Liver (tissue), 9 donors: ENCODE measurements at regions not wholly inside any gene's neighbourhood (a gene's known extent, or its start where the extent isn't known, plus 50 kb on each side); places are given as distances from the start of the nearest gene placed in this dataset. TPM values are rescaled to one million over a fixed set of nuclear protein-coding genes. Genes with fewer than 3 reads are reported as not detected.

Experiments used
- DNase-seq: peaks from one replicate; pipeline ENCODE4 v3.0.0-alpha.2; 2017; ENCODE audit warnings: low spot score
- H3K27ac ChIP-seq, 2 donors: one replicate each; pipeline ENCODE4 v1.7.0; 2013; ENCODE audit warnings: inconsistent platforms in 2 of 2, low read length in 2 of 2, control low read depth in 1 of 2, low read depth in 1 of 2, mild to moderate bottlenecking in 1 of 2
- H3K27me3 ChIP-seq, 4 donors: one replicate each; pipeline versions ENCODE4 v1.6.1 to v1.7.0; 2013; ENCODE audit warnings: low read length in 3 of 4, inconsistent platforms in 1 of 4, mild to moderate bottlenecking in 1 of 4, moderate library complexity in 1 of 4; ENCODE audit not compliant: control insufficient read depth in 4 of 4, insufficient read depth in 4 of 4
- H3K36me3 ChIP-seq, 4 donors: one replicate each; pipeline versions ENCODE4 v1.6.1 to v1.7.0; 2013; ENCODE audit warnings: low read length in 3 of 4, mild to moderate bottlenecking in 3 of 4, low read depth in 1 of 4, moderate library complexity in 1 of 4; ENCODE audit not compliant: control insufficient read depth in 4 of 4, insufficient read depth in 3 of 4
- H3K4me1 ChIP-seq, 4 donors: one replicate each; pipeline versions ENCODE4 v1.6.1 to v1.7.0; 2013; ENCODE audit warnings: low read length in 3 of 4, mild to moderate bottlenecking in 3 of 4, moderate library complexity in 1 of 4; ENCODE audit not compliant: control insufficient read depth in 4 of 4, insufficient read depth in 4 of 4
- H3K4me3 ChIP-seq, 3 donors: one replicate each; pipeline versions ENCODE4 v1.6.1 to v1.7.0; 2013; ENCODE audit warnings: low read length in 3 of 3, control low read depth in 1 of 3, low read depth in 1 of 3, mild to moderate bottlenecking in 1 of 3
- H3K9ac ChIP-seq, 2 donors: one replicate each; pipeline ENCODE4 v1.7.0; 2013; ENCODE audit warnings: low read length in 2 of 2, mild to moderate bottlenecking in 2 of 2, moderate library complexity in 2 of 2, control low read depth in 1 of 2, low read depth in 1 of 2
- H3K9me3 ChIP-seq, 4 donors: one replicate each; pipeline versions ENCODE4 v1.6.1 to v1.7.0; 2013; ENCODE audit warnings: low read length in 3 of 4; ENCODE audit not compliant: control insufficient read depth in 4 of 4
- CTCF ChIP-seq: fragments of 150-350 bp; IDR thresholded peaks from 2 replicates; pipeline ENCODE4 v1.5.1; 2017; ENCODE audit warnings: improper control_type of control experiment, low read depth, low read length; ENCODE audit not compliant: missing input control
- FOXA1 ChIP-seq: IDR thresholded peaks from 2 replicates; pipeline ENCODE4 v1.6.1; 2016; ENCODE audit warnings: antibody characterized with exemption
- FOXA2 ChIP-seq: IDR thresholded peaks from 2 replicates; pipeline ENCODE4 v1.6.1; 2016; ENCODE audit warnings: antibody characterized with exemption
- HNF4A ChIP-seq, 2 donors: conservative IDR thresholded peaks; 2 replicates each; pipeline ENCODE4 v1.6.1; 2016; ENCODE audit warnings: antibody characterized with exemption in 2 of 2, mild to moderate bottlenecking in 2 of 2
- HNF4G ChIP-seq: IDR thresholded peaks from 2 replicates; pipeline ENCODE4 v1.6.1; 2016; ENCODE audit warnings: antibody characterized with exemption
- JUND ChIP-seq, 2 donors: IDR thresholded peaks; 2 replicates each; pipeline ENCODE4 v1.6.1; 2016; ENCODE audit warnings: antibody characterized with exemption in 2 of 2
- MAX ChIP-seq: IDR thresholded peaks from 2 replicates; pipeline ENCODE4 v1.6.1; 2016; ENCODE audit warnings: antibody characterized with exemption
- RAD21 ChIP-seq, 2 donors: IDR thresholded peaks; 2 replicates each; pipeline ENCODE4 v1.6.1; 2016; ENCODE audit warnings: antibody characterized with exemption in 2 of 2, mild to moderate bottlenecking in 2 of 2
- RXRA ChIP-seq, 2 donors: IDR thresholded peaks; 2 replicates each; pipeline ENCODE4 v1.6.1; 2017 to 2018; ENCODE audit warnings: antibody characterized with exemption in 2 of 2, mild to moderate bottlenecking in 1 of 2
- SP1 ChIP-seq: IDR thresholded peaks from 2 replicates; pipeline ENCODE4 v1.6.1; 2018; ENCODE audit warnings: antibody characterized with exemption, mild to moderate bottlenecking
- YY1 ChIP-seq: IDR thresholded peaks from 2 replicates; pipeline ENCODE4 v1.6.1; 2016; ENCODE audit warnings: antibody characterized with exemption, mild to moderate bottlenecking
- WGBS: extraction: QIAGEN DNeasy Blood & Tissue Kit; methylation state at CpG from one replicate; pipeline ENCODE4 v1.1.7; 2013; 5-methylcytosine and 5-hydroxymethylcytosine counted together
- small RNA-seq: library from RNA; depleted of rRNA; stranded (forward); fragments of <200 nt; gene quantifications from one replicate; pipeline ENCODE3, GENCODE V24; 2014
- TF ChIP-seq, protein P1 (sequence below): IDR thresholded peaks from 2 replicates; pipeline ENCODE4 v1.6.1; 2016; ENCODE audit warnings: antibody characterized with exemption
- donor health status: healthy.
- donor health status: healthy.
- donor health status: healthy.
- donor health status: healthy.
- donor health status: healthy.

- no peaks in the 10 kb centered on the region for H3K36me3 ChIP-seq
- no peak overlapping the region for H3K27ac ChIP-seq
- no peak overlapping the region for H3K9ac ChIP-seq
- H3K9me3 ChIP-seq = no peaks in the 10 kb centered on the region
- no peak for TF ChIP-seq HNF4A (conservative IDR thresholded peaks at IDR 0.05)
- TF ChIP-seq CTCF = no peak
- no peak for TF ChIP-seq JUND (IDR thresholded peaks at IDR 0.05)
- no peak for TF ChIP-seq SP1
- TF ChIP-seq HNF4G = no peak
- no peak for TF ChIP-seq RXRA (IDR thresholded peaks at IDR 0.05)
- TF ChIP-seq FOXA1 = no peak
- 76% methylated on average over 11 of the region's 11 CpGs for WGBS
- no peaks in the 10 kb centered on the region for H3K27me3 ChIP-seq
- H3K4me3 ChIP-seq = no peak overlapping the region
- H3K4me1 ChIP-seq = peaks cover 0 to 8% (median 4%) of the 10 kb centered on the region in 4 donors
- no peak for DNase-seq
Observed at GRCh38 chr1:184810735-184811343, 56.2 kb upstream of the EDEM3 start.

GRCh38 chr1:184806296-184806721 is 51.7 kb upstream of the EDEM3 start:
- Histone ChIP-seq H3K9ac (no peak overlapping the region), H3K9me3 (no peaks in the 10 kb centered on the region), H3K36me3 (no peaks in the 10 kb centered on the region), H3K27me3 (no peaks in the 10 kb centered on the region), H3K27ac (no peak overlapping the region), H3K4me3 (no peak overlapping the region), H3K4me1 (peaks cover 6 to 15% (median 11%) of the 10 kb centered on the region in 4 donors)
- 45% methylated on average over 5 of the region's 5 CpGs for WGBS
- peak; percentile 44 for DNase-seq
- TF ChIP-seq FOXA2 (no peak), HNF4A (conservative IDR thresholded peaks at IDR 0.05) (peak; percentile 26 to 50), FOXA1 (no peak), RXRA (IDR thresholded peaks at IDR 0.05) (peak in 1 of 2 donors; percentile 17)

- Histone ChIP-seq H3K9me3 (no peaks in the 10 kb centered on the region), H3K4me3 (no peak overlapping the region), H3K9ac (no peak overlapping the region), H3K36me3 (no peaks in the 10 kb centered on the region), H3K4me1 (peaks cover 6 to 15% (median 11%) of the 10 kb centered on the region in 4 donors), H3K27ac (no peak overlapping the region), H3K27me3 (no peaks in the 10 kb centered on the region)
- WGBS = 25% methylated on average over 13 of the region's 13 CpGs
- TF ChIP-seq, protein P1, sequence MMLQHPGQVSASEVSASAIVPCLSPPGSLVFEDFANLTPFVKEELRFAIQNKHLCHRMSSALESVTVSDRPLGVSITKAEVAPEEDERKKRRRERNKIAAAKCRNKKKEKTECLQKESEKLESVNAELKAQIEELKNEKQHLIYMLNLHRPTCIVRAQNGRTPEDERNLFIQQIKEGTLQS = no peak
- peak; percentile 96 to 98 for TF ChIP-seq RAD21 (IDR thresholded peaks at IDR 0.05)
- no peak for TF ChIP-seq YY1
- TF ChIP-seq MAX = no peak
- TF ChIP-seq HNF4A (conservative IDR thresholded peaks at IDR 0.05) = peak in 1 of 2 donors; percentile 36
- no peak for TF ChIP-seq FOXA2
- TF ChIP-seq RXRA (IDR thresholded peaks at IDR 0.05) = peak in 1 of 2 donors; percentile 7
- peak; percentile 95 for TF ChIP-seq CTCF
- peak; percentile 91 for DNase-seq
Observed at GRCh38 chr1:184805667-184806295, 51.1 kb upstream of the EDEM3 start.

Small RNA genes lying in the stretch of these regions (small RNA-seq; reads per million reads assigned to genes)
- gene RNU7-13P = not detected
